ENCODE measurements at regions not wholly inside any gene's neighbourhood (a gene's known extent, or its start where the extent isn't known, plus 50 kb on each side); places are given as distances from the start of the nearest gene placed in this dataset.

DNA sequence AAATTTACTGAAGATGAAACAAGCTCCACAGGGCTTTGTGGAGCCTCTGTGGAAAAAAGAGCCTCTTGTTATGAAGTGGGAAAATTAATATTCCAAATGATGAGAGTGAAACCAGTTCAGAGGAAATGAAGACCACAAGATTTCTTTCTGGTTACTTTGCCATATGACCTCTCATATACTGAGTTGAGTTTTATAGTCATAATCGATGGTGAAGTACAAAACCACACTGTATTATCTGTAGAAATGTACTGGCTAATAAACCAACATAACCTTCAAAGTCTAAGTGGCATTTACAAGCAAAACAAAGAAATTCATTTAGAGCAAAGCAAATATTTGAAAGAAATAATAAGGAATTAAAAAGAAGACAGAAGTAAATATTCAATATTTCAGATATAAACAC, 662.6 kb upstream of the ZWINT start:
- DNase-seq (ENCODE audit: insufficient read length, low spot score) (no peak), FAIRE-seq (no peak)
- no peak for TF ChIP-seq POLR2A (IDR thresholded peaks at IDR 0.05; ENCODE audit: low read depth, low read length)

DNA sequence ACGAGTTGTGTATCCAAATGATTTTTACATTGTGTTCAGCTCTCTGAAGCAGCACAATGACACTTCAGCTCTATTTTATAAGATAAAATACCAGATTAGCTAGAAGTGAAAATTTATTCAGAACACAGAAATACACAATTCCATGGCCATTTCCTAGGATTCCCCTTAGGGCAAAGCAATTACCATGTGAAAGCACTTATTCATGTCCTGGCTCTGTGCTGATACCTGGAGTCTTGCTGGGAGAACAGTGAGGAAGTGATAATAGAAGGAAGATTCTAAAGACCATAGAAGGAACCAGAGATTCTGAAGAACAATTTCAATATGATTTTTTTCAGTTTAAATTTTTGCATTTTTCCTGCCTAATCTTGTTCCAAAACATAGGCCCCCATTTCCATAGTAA, 657.4 kb upstream of the ZWINT start:
- DNase-seq (ENCODE audit: insufficient read length, low spot score) = no peak
- no peak for TF ChIP-seq POLR2A (IDR thresholded peaks at IDR 0.05; ENCODE audit: low read depth, low read length)
- no peak for FAIRE-seq

DNA sequence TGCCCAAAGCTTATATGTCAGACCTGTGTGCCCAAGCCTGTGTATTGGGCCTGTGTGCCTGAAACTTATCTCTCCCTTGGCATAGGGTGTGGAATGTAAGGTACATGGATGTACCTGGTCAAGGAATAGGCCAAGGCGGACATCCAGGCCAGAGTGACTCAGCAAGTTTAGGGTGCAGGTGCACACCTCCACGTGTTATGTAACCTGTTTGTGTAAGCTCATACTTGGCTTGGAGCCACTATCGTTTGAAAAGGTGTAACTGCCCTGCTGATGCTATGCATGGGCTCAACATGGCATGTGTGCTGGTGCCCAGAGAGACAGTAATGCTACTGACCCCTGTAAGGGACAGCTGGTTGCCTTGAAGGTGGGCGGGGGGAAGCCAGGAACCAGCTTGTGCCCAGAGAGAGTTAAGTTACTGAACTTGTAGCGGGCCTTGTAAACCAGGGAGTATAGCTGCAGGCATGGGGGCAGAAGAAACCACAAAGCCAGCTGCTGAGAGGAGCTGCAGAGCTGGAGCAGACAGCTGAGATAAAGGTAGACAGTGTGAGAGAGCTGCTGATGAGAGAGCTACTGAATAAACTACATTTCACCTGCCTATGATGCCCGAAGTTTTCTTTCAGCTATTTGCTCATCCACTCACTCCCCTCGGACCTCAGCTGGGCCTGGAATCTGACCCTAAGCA, 656.4 kb upstream of the ZWINT start:
- DNase-seq (ENCODE audit: insufficient read length, low spot score) (no peak), FAIRE-seq (no peak)
- no peak for TF ChIP-seq POLR2A (IDR thresholded peaks at IDR 0.05; ENCODE audit: low read depth, low read length)

DNA sequence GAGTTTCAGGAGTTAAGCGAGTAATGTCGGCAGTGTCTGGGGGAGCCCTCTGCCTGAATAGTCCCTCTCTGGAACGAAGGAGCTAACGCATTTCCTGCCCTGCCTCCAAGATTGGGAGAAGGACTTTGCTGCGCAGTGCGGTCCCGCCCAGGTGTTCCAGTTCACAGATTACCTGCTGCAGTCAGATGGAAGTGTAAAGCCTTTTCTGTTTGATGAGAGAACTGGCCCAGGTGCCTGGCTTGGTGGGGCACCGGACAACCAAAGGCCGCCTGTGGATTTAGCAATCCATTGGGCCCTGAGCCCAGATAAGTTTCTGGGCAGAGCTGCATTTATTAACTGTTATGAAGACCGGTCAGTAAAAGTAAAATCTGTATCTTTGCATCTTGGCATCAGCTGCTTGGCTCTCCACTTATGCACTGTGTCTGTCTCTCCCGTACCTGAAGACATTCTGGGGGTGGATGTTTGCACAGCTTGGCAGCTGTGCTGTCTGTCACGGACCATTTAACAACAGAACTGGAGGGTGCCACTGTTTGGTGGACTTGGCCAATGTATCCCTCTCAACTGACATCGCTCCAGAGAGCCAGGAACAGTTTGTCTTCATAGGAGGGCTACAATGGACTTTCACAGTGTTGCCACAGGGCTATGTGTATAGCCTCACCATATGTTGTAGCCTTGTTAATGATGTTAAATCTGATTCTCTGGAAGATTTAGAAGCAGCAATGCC, 654.7 kb upstream of the ZWINT start:
- FAIRE-seq = no peak
- TF ChIP-seq POLR2A (IDR thresholded peaks at IDR 0.05; ENCODE audit: low read depth, low read length) = no peak
- DNase-seq (ENCODE audit: insufficient read length, low spot score) = no peak

DNA sequence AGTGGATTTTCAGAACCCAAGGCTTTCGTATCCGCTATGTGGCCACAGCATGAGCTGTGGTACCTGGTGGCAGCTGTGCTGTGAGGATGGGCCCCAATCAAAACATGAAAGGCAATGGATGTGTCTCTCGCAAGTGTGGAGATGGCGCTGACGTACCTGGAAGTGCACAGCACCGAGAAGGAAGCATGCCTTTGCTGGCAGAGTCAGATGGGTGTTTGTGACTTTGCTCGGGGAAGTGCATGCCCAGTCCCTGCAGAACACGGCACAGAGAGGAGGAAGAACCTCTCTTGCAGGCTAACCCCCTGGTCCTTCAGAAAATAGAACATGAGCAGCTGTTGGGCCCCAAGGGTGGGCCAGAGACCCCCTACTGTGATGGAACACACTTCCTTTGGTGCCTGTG, 654.1 kb upstream of the ZWINT start:
- FAIRE-seq = no peak
- no peak for TF ChIP-seq POLR2A (IDR thresholded peaks at IDR 0.05; ENCODE audit: low read depth, low read length)

DNA sequence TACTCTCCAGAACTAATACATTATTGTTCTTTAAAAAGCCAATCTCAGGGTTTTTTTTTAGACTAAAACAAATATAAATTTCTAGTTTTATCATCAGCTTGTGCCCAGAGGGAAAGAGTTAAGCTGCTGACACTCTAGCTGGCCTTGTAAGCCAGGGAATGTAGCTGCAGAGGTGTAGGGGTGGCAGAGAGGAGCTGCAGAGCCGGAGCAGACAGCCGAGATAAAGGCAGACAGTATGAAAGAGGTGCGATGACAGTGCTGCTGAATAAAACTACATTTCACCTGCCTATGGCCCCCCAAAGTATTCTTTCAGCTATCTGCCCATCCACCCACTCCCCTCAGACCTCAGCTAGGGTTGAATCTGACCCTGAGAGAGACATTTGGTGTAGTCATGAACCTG, 653.7 kb upstream of the ZWINT start:
- DNase-seq (ENCODE audit: insufficient read length, low spot score) (no peak), FAIRE-seq (no peak)
- no peak for TF ChIP-seq POLR2A (IDR thresholded peaks at IDR 0.05; ENCODE audit: low read depth, low read length)

More for the DNA sequence above, 654.1 kb upstream of the ZWINT start:
- no peak for DNase-seq (ENCODE audit: insufficient read length, low spot score)

DNA sequence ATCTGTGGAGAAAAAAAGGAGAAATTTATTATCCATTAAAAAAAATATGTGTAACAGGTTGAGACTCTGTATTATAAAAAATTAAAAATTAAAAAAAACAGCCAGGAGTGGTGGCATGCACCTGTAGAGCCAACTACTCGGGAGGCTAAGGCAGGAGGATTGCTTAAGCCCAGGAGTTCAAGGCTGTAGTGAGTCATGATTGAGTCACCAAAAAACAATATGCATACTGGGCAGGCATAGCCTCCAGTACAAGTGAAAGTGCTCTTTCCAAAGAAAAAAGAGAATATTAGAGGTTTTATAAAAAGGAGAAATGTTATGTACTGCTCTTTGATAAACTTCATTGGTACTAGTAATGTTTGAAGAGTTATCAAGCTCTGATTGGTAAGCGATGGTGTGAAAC, 647.1 kb upstream of the ZWINT start:
- no peak for TF ChIP-seq POLR2A (IDR thresholded peaks at IDR 0.05; ENCODE audit: low read depth, low read length)
- DNase-seq (ENCODE audit: insufficient read length, low spot score) = no peak
- FAIRE-seq = no peak

DNA sequence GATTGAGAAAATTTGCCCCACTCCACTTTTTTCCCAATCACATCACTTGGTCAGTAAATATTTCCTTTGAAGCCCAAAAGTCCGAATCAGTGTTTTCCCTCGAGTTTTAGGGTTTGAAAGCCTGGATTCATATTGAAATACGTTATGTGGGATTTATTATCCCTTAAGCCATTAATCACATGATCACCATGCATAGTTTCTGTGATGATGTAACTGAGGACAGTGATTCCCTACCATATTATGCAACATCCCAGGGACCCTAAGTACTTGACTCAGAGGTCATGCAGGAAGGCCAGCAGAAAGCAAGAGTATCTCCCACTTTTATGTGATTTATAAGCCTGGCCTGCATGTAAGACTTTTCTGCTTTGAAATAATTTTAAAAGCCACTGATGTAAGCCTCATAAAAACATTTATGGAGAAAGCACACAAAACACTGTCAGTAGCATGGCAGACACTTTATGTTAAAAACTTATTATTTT, 630.6 kb upstream of the ZWINT start:
- TF ChIP-seq POLR2A (IDR thresholded peaks at IDR 0.05; ENCODE audit: low read depth, low read length) = no peak
- DNase-seq (ENCODE audit: insufficient read length, low spot score) (no peak), FAIRE-seq (no peak)

DNA sequence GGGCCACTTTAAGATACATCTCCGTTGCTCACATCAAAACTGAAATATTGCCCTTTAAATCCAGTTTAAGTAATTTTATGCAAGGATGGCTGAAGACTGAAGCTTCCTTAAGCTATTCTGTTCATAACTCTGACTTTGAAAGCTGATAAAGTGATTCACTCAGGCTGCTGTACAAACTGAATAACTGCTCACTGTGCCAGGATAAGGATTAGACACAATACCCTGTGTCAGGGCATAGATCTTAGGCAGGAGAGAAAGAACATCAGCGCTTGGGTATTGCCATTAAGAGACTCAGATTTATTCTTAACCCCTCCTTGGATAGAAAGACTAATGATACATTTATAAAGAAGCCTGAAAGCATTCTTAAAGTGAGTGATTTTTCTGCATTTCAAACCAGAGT, 614.5 kb upstream of the ZWINT start:
- FAIRE-seq = no peak
- no peak for TF ChIP-seq POLR2A (IDR thresholded peaks at IDR 0.05; ENCODE audit: low read depth, low read length)
- DNase-seq (ENCODE audit: insufficient read length, low spot score) = no peak

DNA sequence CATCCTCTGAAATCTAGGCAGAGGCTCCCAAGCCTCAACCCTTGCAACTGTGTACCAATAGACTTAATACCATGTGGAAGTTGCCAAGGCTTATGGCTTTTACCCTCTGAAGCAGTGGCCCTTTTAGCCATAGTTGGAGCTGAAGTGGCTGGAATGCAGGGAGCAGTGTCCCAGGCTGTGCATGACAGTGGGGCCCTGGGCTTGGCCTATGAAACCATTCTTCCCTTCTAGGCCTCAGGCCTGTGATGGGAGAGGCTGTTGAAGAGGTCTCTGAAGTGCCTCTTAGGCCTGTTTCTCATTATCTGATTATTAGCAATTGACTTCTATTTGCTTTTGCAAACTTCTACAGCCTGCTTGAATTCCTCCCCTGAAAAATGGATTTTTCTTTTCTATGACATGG, 612.7 kb upstream of the ZWINT start:
- FAIRE-seq = no peak
- TF ChIP-seq POLR2A (IDR thresholded peaks at IDR 0.05; ENCODE audit: low read depth, low read length) = no peak
- DNase-seq (ENCODE audit: insufficient read length, low spot score) = no peak

DNA sequence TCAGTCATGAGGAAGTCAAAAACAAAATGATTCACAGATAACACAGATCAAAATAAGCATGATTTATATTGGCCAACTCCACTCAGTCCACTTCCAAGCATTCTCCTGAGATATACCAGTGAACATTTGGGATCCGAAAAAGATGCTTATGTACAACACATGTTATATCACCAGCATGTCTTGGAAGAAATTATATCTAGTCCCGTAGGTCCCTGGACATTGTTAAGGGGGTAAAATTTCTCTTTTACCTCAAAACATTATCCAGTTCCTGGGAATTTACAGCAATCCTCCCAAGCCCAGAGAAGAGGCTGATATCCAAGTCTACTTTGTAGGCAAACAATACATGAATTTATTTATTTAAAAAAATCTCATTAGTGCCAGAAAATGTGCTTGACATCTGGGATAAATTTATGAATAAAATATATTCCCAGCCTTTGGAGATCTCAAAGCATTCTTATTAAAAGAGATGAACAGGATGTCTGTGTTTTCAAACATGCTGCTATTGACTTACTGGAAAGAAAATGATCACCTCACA, 582.2 kb upstream of the ZWINT start:
- FAIRE-seq (no peak), DNase-seq (ENCODE audit: insufficient read length, low spot score) (no peak)
- TF ChIP-seq POLR2A (IDR thresholded peaks at IDR 0.05; ENCODE audit: low read depth, low read length) = no peak

DNA sequence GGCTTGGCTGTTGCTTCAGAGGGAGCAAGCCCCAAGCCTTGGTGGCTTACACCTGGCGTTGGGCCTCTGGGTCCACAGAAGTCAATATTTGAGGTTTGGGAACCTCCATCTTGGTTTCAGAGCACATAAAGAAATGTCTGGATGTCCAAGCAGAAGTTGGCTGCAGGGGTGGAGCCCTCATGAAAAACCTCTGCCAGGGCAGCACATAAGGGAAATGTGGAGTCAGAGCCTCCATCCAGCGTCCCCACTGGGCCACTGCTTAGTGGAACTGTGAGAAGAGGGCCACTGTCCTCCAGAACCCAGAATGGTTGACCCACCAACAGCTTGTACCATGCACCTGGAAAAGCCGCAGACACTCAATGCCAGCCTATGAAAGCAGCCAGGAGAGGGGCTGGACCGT, 573.5 kb upstream of the ZWINT start:
- no peak for TF ChIP-seq POLR2A (IDR thresholded peaks at IDR 0.05; ENCODE audit: low read depth, low read length)
- FAIRE-seq (no peak), DNase-seq (ENCODE audit: insufficient read length, low spot score) (no peak)

DNA sequence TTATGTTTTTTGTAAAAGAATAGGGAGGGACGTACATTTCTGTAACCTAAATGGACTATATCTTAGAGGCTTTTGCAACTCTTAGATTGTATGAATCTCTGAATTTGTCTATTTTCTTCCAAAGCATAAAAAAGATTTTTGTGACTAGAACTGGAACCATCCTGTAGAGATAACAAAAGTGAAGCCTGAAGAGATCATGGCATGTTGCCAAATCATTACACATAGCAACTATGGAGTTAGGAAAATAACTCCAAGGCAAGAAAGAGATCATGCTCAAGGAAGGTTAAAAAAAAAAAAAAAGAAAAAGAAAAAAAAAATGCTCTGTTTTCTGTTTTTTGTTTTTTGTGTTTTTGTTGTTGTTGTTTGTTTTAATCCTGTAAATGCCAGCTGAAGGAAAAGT, 567.7 kb upstream of the ZWINT start:
- FAIRE-seq = no peak
- TF ChIP-seq POLR2A (IDR thresholded peaks at IDR 0.05; ENCODE audit: low read depth, low read length) = no peak
- DNase-seq (ENCODE audit: insufficient read length, low spot score) = no peak

DNA sequence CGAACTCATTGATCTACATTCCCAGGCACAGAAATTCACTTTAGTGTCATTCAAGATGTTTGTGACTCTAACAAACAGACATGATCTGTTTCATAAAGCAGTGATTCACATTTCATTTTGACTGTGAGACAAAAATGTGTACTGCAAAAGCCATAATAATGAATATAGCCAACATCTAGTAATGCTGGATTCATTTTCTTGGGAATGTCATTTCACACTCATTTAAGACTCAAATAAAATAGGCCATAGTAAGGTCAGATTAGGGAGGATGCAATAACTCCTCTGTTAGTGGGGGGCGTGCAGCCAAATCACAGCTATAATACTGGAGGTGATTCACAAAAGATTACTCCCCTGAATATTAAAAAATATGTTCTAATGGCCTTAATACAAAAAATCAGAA, 566.6 kb upstream of the ZWINT start:
- DNase-seq (ENCODE audit: insufficient read length, low spot score) (no peak), FAIRE-seq (no peak)
- no peak for TF ChIP-seq POLR2A (IDR thresholded peaks at IDR 0.05; ENCODE audit: low read depth, low read length)

Data from H54 (cell line).